Lung (tissue), 11 donors: ENCODE measurements at regions not wholly inside any gene's neighbourhood (a gene's known extent, or its start where the extent isn't known, plus 50 kb on each side); places are given as distances from the start of the nearest gene placed in this dataset.

Experiments
- ATAC-seq: fragments of 200-7000 bp; cut with Tn5 transposase; one replicate; pipeline ENCODE4 v1.9.1; 2020; ENCODE audit warnings: moderate number of reproducible peaks; ENCODE audit not compliant: insufficient read depth, low FRiP score
- DNase-seq, 3 donors: peaks; one replicate each; pipeline ENCODE4 v3.0.0-alpha.2; 2013 to 2017
- H3K27ac ChIP-seq, 2 donors: one replicate each; pipeline ENCODE4 v1.5.1; 2013; ENCODE audit warnings: mild to moderate bottlenecking in 2 of 2, moderate library complexity in 2 of 2, control low read depth in 1 of 2, inconsistent platforms in 1 of 2, low read depth in 1 of 2, low read length in 1 of 2
- H3K27me3 ChIP-seq, 3 donors: one replicate each; pipeline ENCODE4 v1.5.1; 2013; ENCODE audit warnings: low read length in 2 of 3; ENCODE audit not compliant: control insufficient read depth in 3 of 3, insufficient read depth in 3 of 3
- H3K36me3 ChIP-seq, 4 donors: one replicate each; pipeline ENCODE4 v1.5.1; 2013; ENCODE audit warnings: low read length in 4 of 4, mild to moderate bottlenecking in 1 of 4, moderate library complexity in 1 of 4; ENCODE audit not compliant: control insufficient read depth in 4 of 4, insufficient read depth in 4 of 4
- H3K4me1 ChIP-seq, 5 donors: one replicate each; pipeline ENCODE4 v1.5.1; 2013; ENCODE audit warnings: low read length in 5 of 5, mild to moderate bottlenecking in 2 of 5, moderate library complexity in 1 of 5; ENCODE audit not compliant: control insufficient read depth in 5 of 5, insufficient read depth in 5 of 5
- H3K4me3 ChIP-seq: one replicate; pipeline ENCODE4 v1.5.1; 2013; ENCODE audit warnings: mild to moderate bottlenecking, control low read depth, moderate library complexity
- H3K9ac ChIP-seq, 2 donors: one replicate each; pipeline ENCODE4 v1.5.1; 2013; ENCODE audit warnings: low read length in 2 of 2, control low read depth in 1 of 2; ENCODE audit not compliant: insufficient read depth in 1 of 2
- H3K9me3 ChIP-seq, 4 donors: one replicate each; pipeline ENCODE4 v1.5.1; 2013; ENCODE audit warnings: low read length in 3 of 4, mild to moderate bottlenecking in 1 of 4, moderate library complexity in 1 of 4; ENCODE audit not compliant: control insufficient read depth in 4 of 4, insufficient read depth in 3 of 4
- WGBS, 2 donors: extraction: QIAGEN DNeasy Blood & Tissue Kit; methylation state at CpG; one replicate each; pipeline ENCODE4 v1.1.7; 2013; 5-methylcytosine and 5-hydroxymethylcytosine counted together
- TF ChIP-seq, protein P1 (sequence below): IDR thresholded peaks from 2 replicates; pipeline ENCODE4 v1.5.1; 2012; ENCODE audit warnings: mild to moderate bottlenecking; ENCODE audit errors: control extremely low read depth, extremely low read depth
- donor health status: control.
- donor health status: control.
- donor health status: Bipolar disorder and iron deficiency.
- donor health status: healthy.
- donor health status: DM: yes; HTN: yes; CAD: no.

DNA sequence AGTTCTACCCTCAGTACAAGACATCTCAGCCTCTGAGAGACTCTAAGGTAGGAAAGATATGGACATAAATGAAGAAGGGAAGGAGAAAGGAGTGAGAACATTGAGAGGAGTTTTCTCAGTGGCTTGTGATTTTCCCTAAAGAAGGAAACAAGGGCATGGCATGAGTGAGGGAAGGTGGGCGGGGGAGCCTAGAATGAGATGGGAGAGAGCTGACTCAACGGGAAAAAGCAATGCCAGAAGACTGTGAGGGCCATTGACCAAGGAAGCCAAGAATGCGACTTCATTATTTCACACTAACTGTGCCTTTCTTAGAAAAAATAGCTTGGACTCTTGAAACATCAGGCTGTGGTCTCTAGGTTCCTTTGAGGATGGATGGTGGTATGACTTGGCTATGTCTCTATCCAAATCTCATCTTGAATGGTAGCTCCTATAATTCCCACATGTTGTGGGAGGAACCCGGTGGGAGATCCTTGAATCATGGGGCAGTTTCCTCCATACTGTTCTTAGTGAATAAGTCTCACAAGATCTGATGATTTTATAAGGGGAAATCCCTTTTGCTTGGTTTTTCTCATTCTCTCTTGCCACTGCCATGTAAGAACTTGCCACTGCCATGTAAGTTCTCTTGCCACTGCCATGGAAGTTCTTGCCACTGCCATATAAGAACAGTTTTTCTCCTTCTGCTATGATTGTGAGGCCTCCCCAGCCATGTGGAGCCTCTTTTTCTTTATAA lies 279.6 kb downstream of the NUAK1 start:
- no peaks in the 10 kb centered on the region for H3K27me3 ChIP-seq
- H3K27ac ChIP-seq, result no peak overlapping the region
- no peak overlapping the region for H3K4me3 ChIP-seq
- no peaks in the 10 kb centered on the region for H3K36me3 ChIP-seq
- 92 to 96% methylated on average over 4 of the region's 4 CpGs for WGBS, 2 donors
- H3K9me3 ChIP-seq, result peaks cover 0 to 2% (median 0%) of the 10 kb centered on the region in 4 donors
- DNase-seq (no peak), ATAC-seq (no peak)
- H3K9ac ChIP-seq, result no peak overlapping the region
- H3K4me1 ChIP-seq, result no peaks in the 10 kb centered on the region
- TF ChIP-seq, protein P1, sequence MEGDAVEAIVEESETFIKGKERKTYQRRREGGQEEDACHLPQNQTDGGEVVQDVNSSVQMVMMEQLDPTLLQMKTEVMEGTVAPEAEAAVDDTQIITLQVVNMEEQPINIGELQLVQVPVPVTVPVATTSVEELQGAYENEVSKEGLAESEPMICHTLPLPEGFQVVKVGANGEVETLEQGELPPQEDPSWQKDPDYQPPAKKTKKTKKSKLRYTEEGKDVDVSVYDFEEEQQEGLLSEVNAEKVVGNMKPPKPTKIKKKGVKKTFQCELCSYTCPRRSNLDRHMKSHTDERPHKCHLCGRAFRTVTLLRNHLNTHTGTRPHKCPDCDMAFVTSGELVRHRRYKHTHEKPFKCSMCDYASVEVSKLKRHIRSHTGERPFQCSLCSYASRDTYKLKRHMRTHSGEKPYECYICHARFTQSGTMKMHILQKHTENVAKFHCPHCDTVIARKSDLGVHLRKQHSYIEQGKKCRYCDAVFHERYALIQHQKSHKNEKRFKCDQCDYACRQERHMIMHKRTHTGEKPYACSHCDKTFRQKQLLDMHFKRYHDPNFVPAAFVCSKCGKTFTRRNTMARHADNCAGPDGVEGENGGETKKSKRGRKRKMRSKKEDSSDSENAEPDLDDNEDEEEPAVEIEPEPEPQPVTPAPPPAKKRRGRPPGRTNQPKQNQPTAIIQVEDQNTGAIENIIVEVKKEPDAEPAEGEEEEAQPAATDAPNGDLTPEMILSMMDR, result no peak

- no peak overlapping the region for H3K4me3 ChIP-seq
- H3K27ac ChIP-seq, result no peak overlapping the region
- no peaks in the 10 kb centered on the region for H3K27me3 ChIP-seq
- ATAC-seq, result no peak
- H3K4me1 ChIP-seq, result no peaks in the 10 kb centered on the region
- no peaks in the 10 kb centered on the region for H3K36me3 ChIP-seq
- WGBS, 2 donors, result 83 to 84% methylated on average over 3 of the region's 3 CpGs
- peaks cover 0 to 2% (median 0%) of the 10 kb centered on the region in 4 donors for H3K9me3 ChIP-seq
- H3K9ac ChIP-seq, result no peak overlapping the region
- no peak for DNase-seq
- TF ChIP-seq, protein P1, result no peak
These were observed 278.1 kb downstream of the NUAK1 start for GRCh38 chr12:105860561-105861207.

GRCh38 chr12:105861227-105861626 lies 277.5 kb downstream of the NUAK1 start:
- H3K27ac ChIP-seq, result no peak overlapping the region
- H3K36me3 ChIP-seq, result no peaks in the 10 kb centered on the region
- ATAC-seq, result no peak
- TF ChIP-seq, protein P1, result no peak
- H3K4me3 ChIP-seq, result no peak overlapping the region
- no peak for DNase-seq
- H3K9me3 ChIP-seq, result peaks cover 0 to 2% (median 0%) of the 10 kb centered on the region in 4 donors
- 66 to 81% methylated on average over 2 of the region's 2 CpGs for WGBS, 2 donors
- H3K27me3 ChIP-seq, result no peaks in the 10 kb centered on the region
- H3K4me1 ChIP-seq, result no peaks in the 10 kb centered on the region
- H3K9ac ChIP-seq, result no peak overlapping the region
